CMK (cell line): ENCODE measurements at regions not wholly inside any gene's neighbourhood (a gene's known extent, or its start where the extent isn't known, plus 50 kb on each side); places are given as distances from the start of the nearest gene placed in this dataset.

Experiments used
- DNase-seq: peaks from one replicate; pipeline ENCODE4 v3.0.0-alpha.2; 2010; ENCODE audit warnings: low read depth

- no peak for DNase-seq
Observed at GRCh38 chr10:113219446-113219845, 269.4 kb downstream of the TCF7L2 start.

- DNase-seq, result no peak
Observed at GRCh38 chr10:113221756-113222168, 271.7 kb downstream of the TCF7L2 start.

- DNase-seq, result no peak
Observed at GRCh38 chr10:113222207-113222606, 272.2 kb downstream of the TCF7L2 start.

GRCh38 chr10:113225364-113225763 is 275.3 kb downstream of the TCF7L2 start:
- DNase-seq, result no peak

GRCh38 chr10:113225903-113226302 is 275.9 kb downstream of the TCF7L2 start:
- DNase-seq, result no peak

GRCh38 chr10:113226399-113226798 is 276.4 kb downstream of the TCF7L2 start:
- DNase-seq, result no peak

- no peak for DNase-seq
Observed at GRCh38 chr10:113226831-113227445, 276.9 kb downstream of the TCF7L2 start.

- DNase-seq, result no peak
Observed at GRCh38 chr10:113228530-113228929, 278.5 kb downstream of the TCF7L2 start.

- DNase-seq, result no peak
Observed at GRCh38 chr10:113230011-113230610, 280.1 kb downstream of the TCF7L2 start.

- DNase-seq, result no peak
Observed at GRCh38 chr10:113232928-113233511, 283.0 kb downstream of the TCF7L2 start.

GRCh38 chr10:113234481-113234880 is 284.4 kb downstream of the TCF7L2 start:
- DNase-seq, result no peak

GRCh38 chr10:113235508-113235907 is 285.5 kb downstream of the TCF7L2 start:
- DNase-seq, result no peak

- DNase-seq, result no peak
Observed at GRCh38 chr10:113236998-113237397, 287.0 kb downstream of the TCF7L2 start.

- no peak for DNase-seq
Observed at GRCh38 chr10:113239566-113240350, 289.7 kb downstream of the TCF7L2 start.

GRCh38 chr10:113240736-113241135 is 290.7 kb downstream of the TCF7L2 start:
- DNase-seq, result no peak

- no peak for DNase-seq
Observed at GRCh38 chr10:113241599-113242360, 291.7 kb downstream of the TCF7L2 start.

- no peak for DNase-seq
Observed at GRCh38 chr10:113243311-113243710, 293.3 kb downstream of the TCF7L2 start.

- no peak for DNase-seq
Observed at GRCh38 chr10:113244750-113245149, 294.7 kb downstream of the TCF7L2 start.

- no peak for DNase-seq
Observed at GRCh38 chr10:113245286-113245685, 295.2 kb downstream of the TCF7L2 start.

GRCh38 chr10:113247050-113247449 is 297.0 kb downstream of the TCF7L2 start:
- no peak for DNase-seq

GRCh38 chr10:113252650-113253618 is 299.9 kb upstream of the HABP2 start:
- DNase-seq, result no peak
